GM21528 (cell line): ENCODE measurements at regions not wholly inside any gene's neighbourhood (a gene's known extent, or its start where the extent isn't known, plus 50 kb on each side); places are given as distances from the start of the nearest gene placed in this dataset.
"Not testable (repeated sequence)": the region's sequence is repeated elsewhere in the genome, so short reads cannot be mapped to it uniquely, and the experiment has no call there.

ENCODE experiments used
- ATAC-seq: cut with Tn5 transposase; IDR thresholded peaks from one replicate; pipeline ENCODE4 v1.9.1; 2021; ENCODE audit warnings: mild to moderate bottlenecking, moderate library complexity; ENCODE audit not compliant: unreplicated experiment, low FRiP score

GRCh38 chr14:83689265-83689664 lies 1840.7 kb upstream of the FLRT2 start:
- ATAC-seq = no peak

- ATAC-seq = no peak
These were observed 1832.8 kb upstream of the FLRT2 start for GRCh38 chr14:83697099-83697498.

- ATAC-seq = no peak
These were observed 1827.3 kb upstream of the FLRT2 start for GRCh38 chr14:83702619-83703018.

GRCh38 chr14:83706231-83706954 lies 1823.6 kb upstream of the FLRT2 start:
- no peak for ATAC-seq

- ATAC-seq = no peak
These were observed 1822.9 kb upstream of the FLRT2 start for GRCh38 chr14:83707056-83707455.

- ATAC-seq = no peak
These were observed 1820.8 kb upstream of the FLRT2 start for GRCh38 chr14:83709116-83709515.

- no peak for ATAC-seq
These were observed 1818.9 kb upstream of the FLRT2 start for GRCh38 chr14:83711046-83711445.

GRCh38 chr14:83712418-83713129 lies 1817.4 kb upstream of the FLRT2 start:
- no peak for ATAC-seq

GRCh38 chr14:83713732-83714131 lies 1816.2 kb upstream of the FLRT2 start:
- ATAC-seq = no peak

GRCh38 chr14:83714151-83714550 lies 1815.8 kb upstream of the FLRT2 start:
- no peak for ATAC-seq

GRCh38 chr14:83719435-83719834 lies 1810.5 kb upstream of the FLRT2 start:
- ATAC-seq = not testable (repeated sequence)

GRCh38 chr14:83733670-83734069 lies 1796.3 kb upstream of the FLRT2 start:
- no peak for ATAC-seq

GRCh38 chr14:83734431-83734830 lies 1795.5 kb upstream of the FLRT2 start:
- ATAC-seq = no peak

GRCh38 chr14:83741269-83741668 lies 1788.7 kb upstream of the FLRT2 start:
- ATAC-seq = no peak

- no peak for ATAC-seq
These were observed 1785.7 kb upstream of the FLRT2 start for GRCh38 chr14:83744224-83744623.

GRCh38 chr14:83744891-83745290 lies 1785.1 kb upstream of the FLRT2 start:
- ATAC-seq = no peak

GRCh38 chr14:83746336-83746735 lies 1783.6 kb upstream of the FLRT2 start:
- no peak for ATAC-seq

GRCh38 chr14:83757916-83758315 lies 1772.0 kb upstream of the FLRT2 start:
- no peak for ATAC-seq

GRCh38 chr14:83764656-83765599 lies 1765.0 kb upstream of the FLRT2 start:
- no peak for ATAC-seq

GRCh38 chr14:83777516-83777915 lies 1752.4 kb upstream of the FLRT2 start:
- no peak for ATAC-seq

GRCh38 chr14:83779266-83779665 lies 1750.7 kb upstream of the FLRT2 start:
- ATAC-seq = no peak
